AG04450 (cell line): ENCODE measurements at regions not wholly inside any gene's neighbourhood (a gene's known extent, or its start where the extent isn't known, plus 50 kb on each side); places are given as distances from the start of the nearest gene placed in this dataset.

ENCODE experiments used
- CTCF ChIA-PET: fragments of 300-600, 350-600 bp; formaldehyde crosslinking; extraction: SDS; loops from one replicate; lab custom pipeline; 2022; ENCODE audit warnings: antibody characterized with exemption, inconsistent platforms; lab: Charles Lee
- POLR2A ChIA-PET: fragments of 350-600 bp; formaldehyde crosslinking; extraction: SDS; loops from one replicate; lab custom pipeline; 2021; ENCODE audit warnings: antibody characterized with exemption, inconsistent platforms; lab: Yijun Ruan, JAX
- DNase-seq: peaks from one replicate; pipeline ENCODE4 v3.0.0-alpha.2; 2011; ENCODE audit warnings: low read depth, low spot score
- H3K27ac ChIP-seq: one replicate; pipeline ENCODE4 v1.5.1; 2012; ENCODE audit warnings: low read depth, low read length, control low read depth
- H3K27me3 ChIP-seq: one replicate; pipeline ENCODE4 v1.6.0; 2012; ENCODE audit warnings: low read length; ENCODE audit not compliant: control insufficient read depth, insufficient read depth
- H3K4me3 ChIP-seq: 2 replicates; pipeline ENCODE4 v1.5.1; 2011; ENCODE audit warnings: mild to moderate bottlenecking, low read depth, low read length, control low read depth
- H3K9me3 ChIP-seq: 2 replicates; pipeline ENCODE4 v1.5.1; 2012; ENCODE audit warnings: low read length; ENCODE audit not compliant: control insufficient read depth, insufficient read depth
- TF ChIP-seq, protein P1 (sequence below): IDR thresholded peaks from 2 replicates; pipeline ENCODE4 v1.5.1; 2011; ENCODE audit warnings: low read depth, low read length, control low read depth, inconsistent platforms

DNA sequence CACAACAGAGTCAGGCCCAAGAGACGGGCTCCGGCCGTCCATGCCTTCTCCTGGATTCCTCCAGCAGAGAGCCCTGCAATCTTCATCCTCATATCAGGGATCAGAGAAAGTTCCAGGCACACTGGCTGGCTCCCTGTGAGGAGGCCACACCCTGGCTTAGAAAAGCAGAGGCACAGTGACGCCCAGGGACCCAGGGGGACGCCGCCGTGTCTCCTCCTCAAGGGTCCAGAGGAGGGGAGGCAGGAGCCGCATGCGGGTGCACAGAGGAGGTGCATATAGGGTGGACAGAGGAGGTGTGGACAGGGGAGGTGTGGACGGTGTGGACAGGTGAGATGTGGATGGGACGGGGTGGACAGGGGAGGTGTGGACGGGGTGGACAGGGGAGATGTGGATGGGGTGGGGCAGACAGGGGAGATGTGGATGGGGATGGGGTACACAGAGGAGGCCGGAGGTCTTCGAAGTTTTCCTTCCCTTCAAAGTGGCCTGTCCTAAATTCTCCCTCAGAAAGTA is 1521.9 kb downstream of the BRD1 start:
- H3K27ac ChIP-seq, result no peak overlapping the region
- TF ChIP-seq, protein P1, sequence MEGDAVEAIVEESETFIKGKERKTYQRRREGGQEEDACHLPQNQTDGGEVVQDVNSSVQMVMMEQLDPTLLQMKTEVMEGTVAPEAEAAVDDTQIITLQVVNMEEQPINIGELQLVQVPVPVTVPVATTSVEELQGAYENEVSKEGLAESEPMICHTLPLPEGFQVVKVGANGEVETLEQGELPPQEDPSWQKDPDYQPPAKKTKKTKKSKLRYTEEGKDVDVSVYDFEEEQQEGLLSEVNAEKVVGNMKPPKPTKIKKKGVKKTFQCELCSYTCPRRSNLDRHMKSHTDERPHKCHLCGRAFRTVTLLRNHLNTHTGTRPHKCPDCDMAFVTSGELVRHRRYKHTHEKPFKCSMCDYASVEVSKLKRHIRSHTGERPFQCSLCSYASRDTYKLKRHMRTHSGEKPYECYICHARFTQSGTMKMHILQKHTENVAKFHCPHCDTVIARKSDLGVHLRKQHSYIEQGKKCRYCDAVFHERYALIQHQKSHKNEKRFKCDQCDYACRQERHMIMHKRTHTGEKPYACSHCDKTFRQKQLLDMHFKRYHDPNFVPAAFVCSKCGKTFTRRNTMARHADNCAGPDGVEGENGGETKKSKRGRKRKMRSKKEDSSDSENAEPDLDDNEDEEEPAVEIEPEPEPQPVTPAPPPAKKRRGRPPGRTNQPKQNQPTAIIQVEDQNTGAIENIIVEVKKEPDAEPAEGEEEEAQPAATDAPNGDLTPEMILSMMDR, result no peak
- ChIA-PET CTCF (no interaction called here), POLR2A (no interaction called here)
- no peaks in the 10 kb centered on the region for H3K27me3 ChIP-seq
- peaks cover 91% of the 10 kb centered on the region for H3K9me3 ChIP-seq
- no peak for DNase-seq
- no peak overlapping the region for H3K4me3 ChIP-seq

DNA sequence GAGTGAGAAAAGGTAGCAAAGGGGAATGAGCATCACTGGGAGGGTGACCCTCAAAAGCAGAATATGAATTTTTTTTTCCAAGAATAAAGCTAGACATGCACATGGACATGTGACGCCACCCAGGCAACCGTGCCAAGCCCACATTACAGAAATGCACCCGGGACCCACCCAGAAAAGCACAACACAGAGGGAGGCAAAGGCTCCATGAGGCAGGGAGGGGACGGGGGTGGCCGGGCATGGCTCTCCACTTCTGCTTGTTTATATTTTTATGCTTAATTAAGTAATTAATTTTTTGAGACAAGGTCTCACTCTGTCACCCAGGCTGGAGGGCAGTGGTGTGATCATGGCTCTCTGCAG is 1524.3 kb downstream of the BRD1 start:
- ChIA-PET POLR2A (no interaction called here), CTCF (no interaction called here)
- Histone ChIP-seq H3K27me3 (no peaks in the 10 kb centered on the region), H3K9me3 (peaks cover 96% of the 10 kb centered on the region), H3K4me3 (no peak overlapping the region), H3K27ac (no peak overlapping the region)
- TF ChIP-seq, protein P1, result no peak
- DNase-seq, result no peak

DNA sequence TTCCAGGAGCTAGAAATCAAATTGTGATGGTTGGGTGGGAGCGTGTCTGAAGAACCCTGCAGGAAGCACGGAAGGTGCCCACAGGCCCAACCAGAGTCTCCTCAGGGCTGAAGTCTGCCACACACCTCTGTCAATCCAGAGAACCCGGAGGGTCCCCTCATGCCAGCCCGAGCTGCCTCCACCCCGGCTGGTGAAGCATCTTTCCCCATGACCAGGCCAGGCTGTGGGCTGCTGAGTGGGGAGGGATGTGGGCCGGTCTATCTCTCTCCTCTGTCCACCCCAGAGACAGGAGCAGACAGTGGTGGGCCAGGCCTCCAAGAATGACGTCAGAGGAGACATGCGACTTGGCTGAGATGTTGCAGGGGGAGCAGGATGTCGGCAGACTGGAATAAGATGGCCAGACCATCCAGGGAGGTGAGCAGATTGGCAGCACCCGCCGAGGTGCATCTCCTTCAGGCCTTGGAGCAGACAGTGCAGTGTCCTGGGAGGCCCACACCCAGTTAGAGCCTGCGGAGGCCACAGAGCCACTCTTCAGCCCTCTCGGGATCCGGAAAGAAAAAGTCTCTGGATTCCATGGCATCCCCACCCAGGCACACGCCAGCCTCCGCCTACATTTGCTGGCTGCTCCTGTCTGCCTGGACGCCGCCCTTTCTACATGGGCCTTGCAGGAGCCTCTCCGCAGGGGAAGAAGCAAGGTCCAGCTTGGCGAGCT is 1524.9 kb downstream of the BRD1 start:
- Histone ChIP-seq H3K4me3 (no peak overlapping the region), H3K27ac (no peak overlapping the region), H3K27me3 (no peaks in the 10 kb centered on the region), H3K9me3 (peaks cover 95% of the 10 kb centered on the region)
- CTCF ChIA-PET, result no interaction called here
- POLR2A ChIA-PET, result no interaction called here
- no peak for DNase-seq
- TF ChIP-seq, protein P1, result no peak

DNA sequence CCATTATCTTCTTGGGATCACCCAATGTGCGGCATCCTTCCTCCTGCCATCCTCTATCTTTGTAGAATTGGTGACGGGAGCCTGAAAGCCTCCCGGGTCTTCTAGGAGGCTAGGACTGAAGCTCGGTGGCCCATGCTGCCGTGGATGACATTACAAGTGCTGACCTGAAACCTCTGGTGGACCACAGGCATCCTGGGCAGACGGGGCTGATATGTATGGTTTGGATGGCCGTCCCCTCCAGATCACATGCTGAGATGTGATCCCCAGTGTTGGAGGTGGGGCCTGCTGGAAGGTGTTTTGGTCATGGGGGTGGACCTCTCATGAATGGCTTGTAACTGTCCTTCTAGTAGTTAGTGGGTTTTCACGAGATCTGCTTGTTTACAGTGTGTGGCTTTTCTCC is 1525.8 kb downstream of the BRD1 start:
- Histone ChIP-seq H3K27me3 (no peaks in the 10 kb centered on the region), H3K27ac (no peak overlapping the region), H3K4me3 (no peak overlapping the region), H3K9me3 (peaks cover 86% of the 10 kb centered on the region)
- ChIA-PET CTCF (no interaction called here), POLR2A (no interaction called here)
- TF ChIP-seq, protein P1, result no peak
- no peak for DNase-seq

DNA sequence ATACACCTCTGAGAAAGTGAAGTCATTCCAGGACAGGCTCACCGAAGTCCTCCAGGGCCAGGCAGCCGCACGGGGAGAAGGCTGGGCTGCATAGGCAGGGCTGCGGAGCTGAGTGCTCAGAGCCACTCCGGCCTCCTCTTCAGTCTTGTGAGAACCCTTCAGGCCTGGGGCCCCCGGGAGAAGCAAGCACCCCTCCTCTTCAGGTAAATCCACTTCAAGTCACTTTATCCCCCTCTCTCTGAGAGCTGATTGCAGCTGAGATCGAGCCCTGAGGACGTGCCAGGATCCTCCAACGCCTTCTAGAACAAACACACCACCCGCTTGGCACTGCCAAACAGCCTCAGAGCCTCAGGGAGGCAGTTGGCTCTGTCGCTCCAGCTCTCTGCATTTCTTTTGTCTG is 1526.3 kb downstream of the BRD1 start:
- ChIA-PET POLR2A (no interaction called here), CTCF (no interaction called here)
- Histone ChIP-seq H3K27me3 (no peaks in the 10 kb centered on the region), H3K27ac (no peak overlapping the region), H3K9me3 (peaks cover 82% of the 10 kb centered on the region), H3K4me3 (no peak overlapping the region)
- DNase-seq, result no peak
- TF ChIP-seq, protein P1, result no peak
